WTC11 (cell line): ENCODE measurements at regions not wholly inside any gene's neighbourhood (a gene's known extent, or its start where the extent isn't known, plus 50 kb on each side); places are given as distances from the start of the nearest gene placed in this dataset.

Experiments used
- ATAC-seq: fragments of 200-7000 bp; cut with Tn5 transposase; 2 replicates; pipeline ENCODE4 v1.10.0; 2021; ENCODE audit warnings: mild to moderate bottlenecking, moderate library complexity
- CTCF ChIA-PET: fragments of 300-600 bp; sonication (Branson Sonifier 250); formaldehyde crosslinking; loops from one replicate; lab custom pipeline; 2021; ENCODE audit warnings: antibody characterized with exemption; lab: Charles Lee
- POLR2A ChIA-PET: fragments of 350-600 bp; sonication (Branson Sonifier 250); formaldehyde crosslinking; loops from one replicate; lab custom pipeline; 2021; ENCODE audit warnings: antibody characterized with exemption; lab: Charles Lee
- DNase-seq: peaks from one replicate; pipeline ENCODE4 v3.0.0; 2021; ENCODE audit warnings: low spot score
- H3K27ac Mint-ChIP-seq: 2 replicates; pipeline ENCODE4 v1.8.0; 2021; ENCODE audit warnings: mixed read lengths
- H3K27me3 Mint-ChIP-seq: 2 replicates; pipeline ENCODE4 v1.8.0; 2021; ENCODE audit warnings: low read depth, mild to moderate bottlenecking, moderate library complexity, mixed read lengths
- H3K36me3 Mint-ChIP-seq: 2 replicates; pipeline ENCODE4 v1.8.0; 2021; ENCODE audit warnings: mixed read lengths
- H3K4me1 Mint-ChIP-seq: 2 replicates; pipeline ENCODE4 v1.8.0; 2022; ENCODE audit warnings: mixed read lengths
- H3K4me3 Mint-ChIP-seq: 2 replicates; pipeline ENCODE4 v1.8.0; 2021; ENCODE audit warnings: mild to moderate bottlenecking, moderate library complexity, mixed read lengths
- H3K9me3 Mint-ChIP-seq: 2 replicates; pipeline ENCODE4 v1.8.0; 2021; ENCODE audit warnings: mixed read lengths
- CBFB ChIP-seq: sonication (generic); formaldehyde crosslinking; IDR thresholded peaks from 2 replicates; pipeline ENCODE4 v1.8.1; 2022; ENCODE audit warnings: mild to moderate bottlenecking, low read depth, missing genetic modification reagents
- CREB1 ChIP-seq: sonication (generic); formaldehyde crosslinking; IDR thresholded peaks from 2 replicates; pipeline ENCODE4 v1.8.0; 2023; ENCODE audit warnings: mild to moderate bottlenecking, missing genetic modification reagents
- ELF4 ChIP-seq: sonication (generic); formaldehyde crosslinking; IDR thresholded peaks from 2 replicates; pipeline ENCODE4 v1.8.1; 2022; ENCODE audit warnings: low read depth, mild to moderate bottlenecking, moderate library complexity, missing genetic modification reagents
- EMX1 ChIP-seq: fragments of 250-450 bp; sonication (Bioruptor Pico); IDR thresholded peaks from 2 replicates; pipeline ENCODE4 v1.8.0; 2021; ENCODE audit warnings: mild to moderate bottlenecking
- FOXJ3 ChIP-seq: sonication (generic); formaldehyde crosslinking; IDR thresholded peaks from 2 replicates; pipeline ENCODE4 v1.9.0; 2021; ENCODE audit warnings: missing genetic modification reagents, mild to moderate bottlenecking, borderline replicate concordance
- HMGXB4 ChIP-seq: sonication (generic); formaldehyde crosslinking; IDR thresholded peaks from 2 replicates; pipeline ENCODE4 v1.8.1; 2023; ENCODE audit warnings: mild to moderate bottlenecking, moderate library complexity, missing genetic modification reagents
- MYBL2 ChIP-seq: sonication (generic); formaldehyde crosslinking; IDR thresholded peaks from 2 replicates; pipeline ENCODE4 v1.8.1; 2023; ENCODE audit warnings: mild to moderate bottlenecking, moderate library complexity, missing genetic modification reagents
- NFYB ChIP-seq: sonication (generic); formaldehyde crosslinking; conservative IDR thresholded peaks from 2 replicates; pipeline ENCODE4 v1.8.0; 2022; ENCODE audit warnings: low read depth, missing genetic modification reagents
- PRDM15 ChIP-seq: sonication (generic); formaldehyde crosslinking; IDR thresholded peaks from 2 replicates; pipeline ENCODE4 v1.8.0; 2022; ENCODE audit warnings: missing genetic modification reagents
- RELA ChIP-seq: sonication (generic); formaldehyde crosslinking; IDR thresholded peaks from 2 replicates; pipeline ENCODE4 v1.8.1; 2022; ENCODE audit warnings: missing genetic modification reagents, mild to moderate bottlenecking, borderline replicate concordance
- SMAD3 ChIP-seq: sonication (generic); formaldehyde crosslinking; IDR thresholded peaks from 2 replicates; pipeline ENCODE4 v1.8.0; 2022; ENCODE audit warnings: missing genetic modification reagents, mild to moderate bottlenecking, borderline replicate concordance
- STAT6 ChIP-seq: sonication (generic); formaldehyde crosslinking; conservative IDR thresholded peaks from 2 replicates; pipeline ENCODE4 v1.8.1; 2023; ENCODE audit warnings: mild to moderate bottlenecking, low read depth, missing genetic modification reagents, moderate library complexity
- TCF7 ChIP-seq: sonication (generic); formaldehyde crosslinking; IDR thresholded peaks from 2 replicates; pipeline ENCODE4 v1.8.0; 2022; ENCODE audit warnings: mild to moderate bottlenecking, low read depth, missing genetic modification reagents, moderate library complexity
- TEAD4 ChIP-seq: sonication (generic); formaldehyde crosslinking; IDR thresholded peaks from 2 replicates; pipeline ENCODE4 v1.8.0; 2022; ENCODE audit warnings: mild to moderate bottlenecking, missing genetic modification reagents
- ZNF121 ChIP-seq: sonication (generic); formaldehyde crosslinking; IDR thresholded peaks from 2 replicates; pipeline ENCODE4 v1.8.0; 2023; ENCODE audit warnings: missing genetic modification reagents
- ZNF138 ChIP-seq: sonication (generic); formaldehyde crosslinking; conservative IDR thresholded peaks from 2 replicates; pipeline ENCODE4 v1.8.1; 2022; ENCODE audit warnings: mild to moderate bottlenecking, moderate library complexity, missing genetic modification reagents
- ZNF416 ChIP-seq: fragments of 250-450 bp; sonication (Bioruptor Pico); IDR thresholded peaks from 2 replicates; pipeline ENCODE4 v1.9.0; 2021; ENCODE audit warnings: mild to moderate bottlenecking, inconsistent platforms
- ZNF671 ChIP-seq: fragments of 250-450 bp; sonication (Bioruptor Pico); IDR thresholded peaks from 2 replicates; pipeline ENCODE4 v1.8.0; 2021; ENCODE audit warnings: mild to moderate bottlenecking
- TF ChIP-seq, protein P1 (sequence below): fragments of 250-450 bp; sonication (Bioruptor Pico); IDR thresholded peaks from 2 replicates; pipeline ENCODE4 v1.9.0; 2021; ENCODE audit warnings: mild to moderate bottlenecking
- TF ChIP-seq, protein P2 (sequence below): sonication (generic); formaldehyde crosslinking; IDR thresholded peaks from 2 replicates; pipeline ENCODE4 v1.8.0; 2022; ENCODE audit warnings: mild to moderate bottlenecking, missing genetic modification reagents
- TF ChIP-seq, protein P3 (sequence below): sonication (generic); formaldehyde crosslinking; IDR thresholded peaks from 2 replicates; pipeline ENCODE4 v1.8.1; 2023; ENCODE audit warnings: mild to moderate bottlenecking, missing genetic modification reagents, moderate library complexity
- TF ChIP-seq, protein P4 (sequence below): sonication (generic); formaldehyde crosslinking; IDR thresholded peaks from 2 replicates; pipeline ENCODE4 v1.8.0; 2022; ENCODE audit warnings: mild to moderate bottlenecking, missing genetic modification reagents

DNA sequence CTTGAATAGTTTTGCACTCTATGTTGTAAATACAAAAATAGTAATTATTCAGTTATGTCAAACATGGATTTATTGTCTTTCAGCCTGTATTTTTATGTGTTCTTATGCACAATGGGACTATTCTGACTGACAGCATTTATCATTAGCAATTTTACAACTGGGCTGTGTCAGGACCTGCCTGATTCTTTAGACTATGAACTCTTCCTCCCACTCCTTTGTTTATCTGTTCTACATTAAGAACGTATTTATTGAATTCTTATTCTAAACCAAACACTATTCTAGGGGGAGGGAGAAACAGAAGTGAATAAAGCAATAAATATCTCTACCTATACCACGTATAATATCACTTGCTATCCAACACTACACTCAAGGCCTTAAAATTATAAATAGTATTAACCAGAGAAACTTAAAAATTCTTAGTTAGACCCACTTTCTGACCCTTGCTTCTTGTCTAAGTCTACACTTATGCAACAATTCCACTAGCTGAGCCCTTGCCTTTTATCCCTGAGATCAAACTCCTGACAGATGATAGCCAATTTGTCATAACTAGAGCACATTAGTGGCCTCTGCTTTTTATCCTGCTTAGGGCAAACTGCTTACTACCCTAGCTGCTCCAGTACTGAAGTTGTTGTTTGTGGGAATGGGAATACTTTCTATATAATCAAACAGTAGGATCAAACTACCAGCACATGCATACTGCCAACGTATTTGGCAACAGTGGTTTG is 494.3 kb downstream of the BRINP3 start:
- Mint-ChIP-seq H3K4me1 (peaks cover 15% of the 10 kb centered on the region), H3K9me3 (peaks cover 25% of the 10 kb centered on the region), H3K27me3 (no peaks in the 10 kb centered on the region), H3K27ac (no peak overlapping the region), H3K4me3 (no peak overlapping the region), H3K36me3 (peaks cover 18% of the 10 kb centered on the region)
- ATAC-seq (no peak), DNase-seq (no peak)
- CTCF ChIA-PET = no interaction called here
- POLR2A ChIA-PET = no interaction called here
- TF ChIP-seq MYBL2 (no peak), SMAD3 (CRISPR knock-in tag) (no peak), RELA (CRISPR knock-in tag) (no peak), ZNF138 (CRISPR knock-in tag) (no peak), CREB1 (CRISPR knock-in tag) (no peak), PRDM15 (CRISPR knock-in tag) (no peak), FOXJ3 (CRISPR knock-in tag) (no peak)
- TF ChIP-seq, protein P1, sequence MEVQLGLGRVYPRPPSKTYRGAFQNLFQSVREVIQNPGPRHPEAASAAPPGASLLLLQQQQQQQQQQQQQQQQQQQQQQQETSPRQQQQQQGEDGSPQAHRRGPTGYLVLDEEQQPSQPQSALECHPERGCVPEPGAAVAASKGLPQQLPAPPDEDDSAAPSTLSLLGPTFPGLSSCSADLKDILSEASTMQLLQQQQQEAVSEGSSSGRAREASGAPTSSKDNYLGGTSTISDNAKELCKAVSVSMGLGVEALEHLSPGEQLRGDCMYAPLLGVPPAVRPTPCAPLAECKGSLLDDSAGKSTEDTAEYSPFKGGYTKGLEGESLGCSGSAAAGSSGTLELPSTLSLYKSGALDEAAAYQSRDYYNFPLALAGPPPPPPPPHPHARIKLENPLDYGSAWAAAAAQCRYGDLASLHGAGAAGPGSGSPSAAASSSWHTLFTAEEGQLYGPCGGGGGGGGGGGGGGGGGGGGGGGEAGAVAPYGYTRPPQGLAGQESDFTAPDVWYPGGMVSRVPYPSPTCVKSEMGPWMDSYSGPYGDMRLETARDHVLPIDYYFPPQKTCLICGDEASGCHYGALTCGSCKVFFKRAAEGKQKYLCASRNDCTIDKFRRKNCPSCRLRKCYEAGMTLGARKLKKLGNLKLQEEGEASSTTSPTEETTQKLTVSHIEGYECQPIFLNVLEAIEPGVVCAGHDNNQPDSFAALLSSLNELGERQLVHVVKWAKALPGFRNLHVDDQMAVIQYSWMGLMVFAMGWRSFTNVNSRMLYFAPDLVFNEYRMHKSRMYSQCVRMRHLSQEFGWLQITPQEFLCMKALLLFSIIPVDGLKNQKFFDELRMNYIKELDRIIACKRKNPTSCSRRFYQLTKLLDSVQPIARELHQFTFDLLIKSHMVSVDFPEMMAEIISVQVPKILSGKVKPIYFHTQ = no peak
- TF ChIP-seq, protein P2, sequence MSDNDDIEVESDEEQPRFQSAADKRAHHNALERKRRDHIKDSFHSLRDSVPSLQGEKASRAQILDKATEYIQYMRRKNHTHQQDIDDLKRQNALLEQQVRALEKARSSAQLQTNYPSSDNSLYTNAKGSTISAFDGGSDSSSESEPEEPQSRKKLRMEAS (CRISPR knock-in tag) = no peak

GRCh38 chr1:189986516-189986915 is 491.1 kb downstream of the BRINP3 start:
- Mint-ChIP-seq H3K9me3 (peaks cover 10% of the 10 kb centered on the region), H3K4me1 (peaks cover 14% of the 10 kb centered on the region)
- POLR2A ChIA-PET = no interaction called here

More at GRCh38 chr1:189986516-189986915, 491.1 kb downstream of the BRINP3 start:
- no peak for ATAC-seq
- TF ChIP-seq TCF7 (no peak), ZNF416 (CRISPR knock-in tag) (no peak), FOXJ3 (CRISPR knock-in tag) (no peak), TEAD4 (no peak), STAT6 (CRISPR knock-in tag) (no peak), ELF4 (CRISPR knock-in tag) (no peak), ZNF671 (CRISPR knock-in tag) (no peak), HMGXB4 (CRISPR knock-in tag) (no peak), NFYB (CRISPR knock-in tag) (no peak), EMX1 (CRISPR knock-in tag) (no peak), ZNF121 (CRISPR knock-in tag) (no peak), CBFB (CRISPR knock-in tag) (no peak)
- TF ChIP-seq, protein P3, sequence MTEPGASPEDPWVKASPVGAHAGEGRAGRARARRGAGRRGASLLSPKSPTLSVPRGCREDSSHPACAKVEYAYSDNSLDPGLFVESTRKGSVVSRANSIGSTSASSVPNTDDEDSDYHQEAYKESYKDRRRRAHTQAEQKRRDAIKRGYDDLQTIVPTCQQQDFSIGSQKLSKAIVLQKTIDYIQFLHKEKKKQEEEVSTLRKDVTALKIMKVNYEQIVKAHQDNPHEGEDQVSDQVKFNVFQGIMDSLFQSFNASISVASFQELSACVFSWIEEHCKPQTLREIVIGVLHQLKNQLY = no peak
- TF ChIP-seq, protein P4, sequence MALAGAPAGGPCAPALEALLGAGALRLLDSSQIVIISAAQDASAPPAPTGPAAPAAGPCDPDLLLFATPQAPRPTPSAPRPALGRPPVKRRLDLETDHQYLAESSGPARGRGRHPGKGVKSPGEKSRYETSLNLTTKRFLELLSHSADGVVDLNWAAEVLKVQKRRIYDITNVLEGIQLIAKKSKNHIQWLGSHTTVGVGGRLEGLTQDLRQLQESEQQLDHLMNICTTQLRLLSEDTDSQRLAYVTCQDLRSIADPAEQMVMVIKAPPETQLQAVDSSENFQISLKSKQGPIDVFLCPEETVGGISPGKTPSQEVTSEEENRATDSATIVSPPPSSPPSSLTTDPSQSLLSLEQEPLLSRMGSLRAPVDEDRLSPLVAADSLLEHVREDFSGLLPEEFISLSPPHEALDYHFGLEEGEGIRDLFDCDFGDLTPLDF (CRISPR knock-in tag) = no peak
- TF ChIP-seq, protein P2 (CRISPR knock-in tag) = no peak
- H3K4me3 Mint-ChIP-seq = no peak overlapping the region; the same call in 1 of the 2 replicates
- no peak overlapping the region; the same call in 1 of the 2 replicates for H3K27ac Mint-ChIP-seq
- CTCF ChIA-PET = no interaction called here
- no peak for DNase-seq
- no peaks in the 10 kb centered on the region for H3K27me3 Mint-ChIP-seq
- H3K36me3 Mint-ChIP-seq = peaks cover 9% of the 10 kb centered on the region
